ENCODE measurements at regions not wholly inside any gene's neighbourhood (a gene's known extent, or its start where the extent isn't known, plus 50 kb on each side); places are given as distances from the start of the nearest gene placed in this dataset.

DNA sequence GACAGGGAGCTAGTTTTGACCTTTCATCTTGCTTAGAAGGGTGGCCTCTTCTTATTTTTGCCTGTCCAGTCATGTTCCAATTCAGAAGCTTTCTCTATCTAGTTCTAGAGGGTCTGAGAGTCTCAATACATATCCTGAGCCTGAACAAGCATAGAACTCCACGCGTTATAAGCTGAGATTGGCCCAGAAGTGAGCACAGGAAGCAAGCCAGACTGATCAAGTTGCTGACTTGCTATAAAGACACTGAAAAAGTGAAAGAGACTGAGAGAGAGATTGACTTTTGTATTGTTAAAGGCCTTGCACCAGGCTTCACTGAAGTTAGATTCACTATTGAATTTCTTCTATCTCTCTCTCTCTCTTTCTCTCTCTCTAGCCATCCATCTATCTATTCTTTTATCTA, 142.7 kb upstream of the DOCK10 start:
- DNase-seq (ENCODE audit: low spot score) = no peak
- TF ChIP-seq, protein P1, sequence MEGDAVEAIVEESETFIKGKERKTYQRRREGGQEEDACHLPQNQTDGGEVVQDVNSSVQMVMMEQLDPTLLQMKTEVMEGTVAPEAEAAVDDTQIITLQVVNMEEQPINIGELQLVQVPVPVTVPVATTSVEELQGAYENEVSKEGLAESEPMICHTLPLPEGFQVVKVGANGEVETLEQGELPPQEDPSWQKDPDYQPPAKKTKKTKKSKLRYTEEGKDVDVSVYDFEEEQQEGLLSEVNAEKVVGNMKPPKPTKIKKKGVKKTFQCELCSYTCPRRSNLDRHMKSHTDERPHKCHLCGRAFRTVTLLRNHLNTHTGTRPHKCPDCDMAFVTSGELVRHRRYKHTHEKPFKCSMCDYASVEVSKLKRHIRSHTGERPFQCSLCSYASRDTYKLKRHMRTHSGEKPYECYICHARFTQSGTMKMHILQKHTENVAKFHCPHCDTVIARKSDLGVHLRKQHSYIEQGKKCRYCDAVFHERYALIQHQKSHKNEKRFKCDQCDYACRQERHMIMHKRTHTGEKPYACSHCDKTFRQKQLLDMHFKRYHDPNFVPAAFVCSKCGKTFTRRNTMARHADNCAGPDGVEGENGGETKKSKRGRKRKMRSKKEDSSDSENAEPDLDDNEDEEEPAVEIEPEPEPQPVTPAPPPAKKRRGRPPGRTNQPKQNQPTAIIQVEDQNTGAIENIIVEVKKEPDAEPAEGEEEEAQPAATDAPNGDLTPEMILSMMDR (IDR thresholded peaks at IDR 0.05) = no peak
- H3K4me1 Mint-ChIP-seq (ENCODE audit: low read depth) = no peaks in the 10 kb centered on the region
- no peaks in the 10 kb centered on the region for H3K9me3 Mint-ChIP-seq (ENCODE audit: low read depth)
- no peak overlapping the region for H3K27ac Mint-ChIP-seq (ENCODE audit: unreplicated experiment)
- H3K27me3 Mint-ChIP-seq (ENCODE audit: low read depth) = no peaks in the 10 kb centered on the region
- H3K36me3 Mint-ChIP-seq (ENCODE audit: low read depth) = no peaks in the 10 kb centered on the region
- H3K4me3 Mint-ChIP-seq (ENCODE audit: unreplicated experiment) = no peak overlapping the region

DNA sequence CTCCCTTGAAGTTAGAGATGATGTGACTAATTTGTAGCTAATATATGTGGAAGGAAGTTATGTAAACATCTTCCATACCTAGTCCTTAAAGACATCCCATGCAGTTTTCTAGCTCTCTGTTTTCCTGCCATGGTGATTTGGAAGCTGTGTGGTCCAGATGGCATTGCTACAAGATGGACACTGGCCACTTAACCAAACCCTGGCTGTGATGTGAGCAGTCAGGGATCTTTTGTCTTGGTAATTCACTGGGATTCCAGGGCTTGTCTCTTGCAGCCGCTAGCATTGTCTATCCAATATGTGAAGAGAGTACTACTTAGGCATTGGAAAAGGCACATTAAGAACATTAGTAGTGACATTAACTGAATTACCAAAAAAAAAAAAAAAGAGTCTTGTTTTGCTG, 139.9 kb upstream of the DOCK10 start:
- Mint-ChIP-seq H3K36me3 (ENCODE audit: low read depth) (no peaks in the 10 kb centered on the region), H3K9me3 (ENCODE audit: low read depth) (no peaks in the 10 kb centered on the region), H3K4me1 (ENCODE audit: low read depth) (no peaks in the 10 kb centered on the region), H3K4me3 (ENCODE audit: unreplicated experiment) (no peak overlapping the region), H3K27ac (ENCODE audit: unreplicated experiment) (no peak overlapping the region), H3K27me3 (ENCODE audit: low read depth) (no peaks in the 10 kb centered on the region)
- DNase-seq (ENCODE audit: low spot score) = no peak
- TF ChIP-seq, protein P1 (IDR thresholded peaks at IDR 0.05) = no peak

DNA sequence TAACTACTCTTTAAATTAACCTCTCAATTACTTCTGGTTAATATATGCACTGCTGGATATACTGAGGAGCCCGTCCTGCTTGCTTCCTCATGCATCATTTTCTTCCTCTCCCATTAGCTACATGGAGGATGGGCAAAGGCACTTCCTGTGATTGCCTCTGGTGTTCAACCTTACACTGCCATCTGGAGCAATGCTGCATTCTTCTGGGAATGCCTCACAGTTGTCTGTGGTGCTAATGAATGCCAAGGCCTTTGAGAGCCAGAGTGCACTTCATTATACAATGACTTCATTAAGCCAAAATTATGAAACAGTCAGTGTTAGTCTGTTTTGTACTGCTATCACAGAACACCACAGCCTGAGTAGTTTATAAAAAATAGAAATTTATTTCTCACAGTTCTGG, 134.8 kb upstream of the DOCK10 start:
- Mint-ChIP-seq H3K9me3 (ENCODE audit: low read depth) (no peaks in the 10 kb centered on the region), H3K27ac (ENCODE audit: unreplicated experiment) (no peak overlapping the region), H3K36me3 (ENCODE audit: low read depth) (no peaks in the 10 kb centered on the region), H3K4me1 (ENCODE audit: low read depth) (no peaks in the 10 kb centered on the region), H3K4me3 (ENCODE audit: unreplicated experiment) (no peak overlapping the region), H3K27me3 (ENCODE audit: low read depth) (no peaks in the 10 kb centered on the region)
- TF ChIP-seq, protein P1 (IDR thresholded peaks at IDR 0.05) = no peak
- no peak for DNase-seq (ENCODE audit: low spot score)

DNA sequence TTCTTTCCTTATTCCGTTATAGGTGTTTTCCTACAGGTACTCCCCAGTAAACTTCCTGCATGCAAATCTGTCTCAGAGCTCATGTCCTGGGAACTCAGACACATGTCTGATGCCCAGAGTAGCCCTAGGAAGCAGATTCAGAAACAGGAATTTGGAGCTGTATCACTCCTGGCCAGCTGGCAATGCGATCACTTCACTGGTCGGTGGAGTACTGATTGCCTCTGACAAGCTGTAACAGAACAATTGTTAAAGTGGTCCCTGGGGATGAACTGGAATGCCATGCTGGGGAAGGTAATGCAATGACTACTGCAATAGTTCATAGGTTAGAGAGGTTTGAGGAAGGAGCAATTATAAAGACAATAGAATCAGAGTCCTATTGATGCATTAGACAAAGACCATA, 131.6 kb upstream of the DOCK10 start:
- peaks cover 9% of the 10 kb centered on the region for H3K9me3 Mint-ChIP-seq (ENCODE audit: low read depth)
- no peaks in the 10 kb centered on the region for H3K4me1 Mint-ChIP-seq (ENCODE audit: low read depth)
- no peaks in the 10 kb centered on the region for H3K27me3 Mint-ChIP-seq (ENCODE audit: low read depth)
- H3K27ac Mint-ChIP-seq (ENCODE audit: unreplicated experiment) = no peak overlapping the region
- no peak for DNase-seq (ENCODE audit: low spot score)
- no peak overlapping the region for H3K4me3 Mint-ChIP-seq (ENCODE audit: unreplicated experiment)
- TF ChIP-seq, protein P1 (IDR thresholded peaks at IDR 0.05) = no peak
- H3K36me3 Mint-ChIP-seq (ENCODE audit: low read depth) = no peaks in the 10 kb centered on the region

DNA sequence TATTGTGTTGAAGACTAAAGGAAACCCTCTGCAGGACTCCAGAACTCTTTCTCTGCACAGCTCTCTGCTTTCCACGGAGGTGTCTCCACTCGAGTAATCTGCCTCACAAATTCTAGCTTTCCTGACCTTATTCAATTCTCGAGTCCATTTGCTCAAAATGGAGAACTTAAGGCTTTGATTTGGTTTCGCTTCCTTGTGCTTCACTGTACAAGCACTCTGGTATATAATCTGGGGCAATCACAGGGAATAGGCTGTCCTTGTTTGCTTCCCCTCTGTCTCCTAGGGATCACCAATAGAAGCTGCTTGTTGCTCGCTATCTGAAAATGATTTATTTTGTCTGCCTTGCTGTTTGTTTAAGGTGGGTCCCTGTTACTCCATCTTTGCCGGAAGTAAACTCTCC, 129.1 kb upstream of the DOCK10 start:
- Mint-ChIP-seq H3K4me3 (ENCODE audit: unreplicated experiment) (no peak overlapping the region), H3K4me1 (ENCODE audit: low read depth) (no peaks in the 10 kb centered on the region), H3K36me3 (ENCODE audit: low read depth) (no peaks in the 10 kb centered on the region), H3K27ac (ENCODE audit: unreplicated experiment) (no peak overlapping the region), H3K9me3 (ENCODE audit: low read depth) (peaks cover 9% of the 10 kb centered on the region), H3K27me3 (ENCODE audit: low read depth) (no peaks in the 10 kb centered on the region)
- no peak for DNase-seq (ENCODE audit: low spot score)
- TF ChIP-seq, protein P1 (IDR thresholded peaks at IDR 0.05) = no peak
